NB4 (cell line): ENCODE measurements at regions not wholly inside any gene's neighbourhood (a gene's known extent, or its start where the extent isn't known, plus 50 kb on each side); places are given as distances from the start of the nearest gene placed in this dataset.

Experiments
- DNase-seq: peaks from one replicate; pipeline ENCODE4 v3.0.0; 2010; ENCODE audit warnings: low read depth
- H3K4me3 ChIP-seq: one replicate; pipeline ENCODE4 v1.5.1; 2011; ENCODE audit warnings: mild to moderate bottlenecking, low read depth, low read length, moderate library complexity
- MYC ChIP-seq: IDR thresholded peaks from 2 replicates; pipeline ENCODE4 v1.6.1; 2011; ENCODE audit warnings: low read depth, low read length
- POLR2A ChIP-seq: IDR thresholded peaks from 2 replicates; pipeline ENCODE4 v1.6.1; 2011; ENCODE audit warnings: mild to moderate bottlenecking; ENCODE audit not compliant: insufficient read length; ENCODE audit errors: extremely low read depth
- TF ChIP-seq, protein P1 (sequence below): IDR thresholded peaks from 2 replicates; pipeline ENCODE4 v1.6.1; 2011; ENCODE audit warnings: low read depth, low read length
- TF ChIP-seq, protein P2 (sequence below): IDR thresholded peaks from one replicate; pipeline ENCODE4 v1.5.1; 2012; ENCODE audit warnings: low read depth, low read length

DNA sequence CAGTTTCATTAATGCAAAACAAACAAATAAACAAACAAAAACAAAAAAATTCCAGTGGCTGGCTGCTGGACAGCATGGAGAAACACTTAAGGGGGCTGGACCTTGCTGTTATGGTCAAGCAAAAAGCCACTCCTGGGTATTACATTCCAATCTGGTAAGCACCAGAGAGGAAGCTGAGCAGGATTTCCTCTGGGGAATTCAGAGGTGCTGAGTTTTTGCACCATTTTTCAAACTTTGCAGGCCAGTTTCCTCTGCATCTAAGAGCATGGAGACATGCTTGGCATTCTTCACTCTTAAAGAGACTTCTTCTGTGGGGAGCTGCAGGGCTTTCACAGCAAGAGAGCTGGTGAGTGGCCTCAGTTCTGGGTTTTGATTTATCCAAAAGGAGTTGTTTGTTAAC, 84.5 kb downstream of the FZD1 start:
- TF ChIP-seq MYC = no peak
- TF ChIP-seq, protein P1, sequence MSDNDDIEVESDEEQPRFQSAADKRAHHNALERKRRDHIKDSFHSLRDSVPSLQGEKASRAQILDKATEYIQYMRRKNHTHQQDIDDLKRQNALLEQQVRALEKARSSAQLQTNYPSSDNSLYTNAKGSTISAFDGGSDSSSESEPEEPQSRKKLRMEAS = no peak
- TF ChIP-seq POLR2A = no peak
- TF ChIP-seq, protein P2, sequence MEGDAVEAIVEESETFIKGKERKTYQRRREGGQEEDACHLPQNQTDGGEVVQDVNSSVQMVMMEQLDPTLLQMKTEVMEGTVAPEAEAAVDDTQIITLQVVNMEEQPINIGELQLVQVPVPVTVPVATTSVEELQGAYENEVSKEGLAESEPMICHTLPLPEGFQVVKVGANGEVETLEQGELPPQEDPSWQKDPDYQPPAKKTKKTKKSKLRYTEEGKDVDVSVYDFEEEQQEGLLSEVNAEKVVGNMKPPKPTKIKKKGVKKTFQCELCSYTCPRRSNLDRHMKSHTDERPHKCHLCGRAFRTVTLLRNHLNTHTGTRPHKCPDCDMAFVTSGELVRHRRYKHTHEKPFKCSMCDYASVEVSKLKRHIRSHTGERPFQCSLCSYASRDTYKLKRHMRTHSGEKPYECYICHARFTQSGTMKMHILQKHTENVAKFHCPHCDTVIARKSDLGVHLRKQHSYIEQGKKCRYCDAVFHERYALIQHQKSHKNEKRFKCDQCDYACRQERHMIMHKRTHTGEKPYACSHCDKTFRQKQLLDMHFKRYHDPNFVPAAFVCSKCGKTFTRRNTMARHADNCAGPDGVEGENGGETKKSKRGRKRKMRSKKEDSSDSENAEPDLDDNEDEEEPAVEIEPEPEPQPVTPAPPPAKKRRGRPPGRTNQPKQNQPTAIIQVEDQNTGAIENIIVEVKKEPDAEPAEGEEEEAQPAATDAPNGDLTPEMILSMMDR = no peak
- no peak overlapping the region for H3K4me3 ChIP-seq
- no peak for DNase-seq

DNA sequence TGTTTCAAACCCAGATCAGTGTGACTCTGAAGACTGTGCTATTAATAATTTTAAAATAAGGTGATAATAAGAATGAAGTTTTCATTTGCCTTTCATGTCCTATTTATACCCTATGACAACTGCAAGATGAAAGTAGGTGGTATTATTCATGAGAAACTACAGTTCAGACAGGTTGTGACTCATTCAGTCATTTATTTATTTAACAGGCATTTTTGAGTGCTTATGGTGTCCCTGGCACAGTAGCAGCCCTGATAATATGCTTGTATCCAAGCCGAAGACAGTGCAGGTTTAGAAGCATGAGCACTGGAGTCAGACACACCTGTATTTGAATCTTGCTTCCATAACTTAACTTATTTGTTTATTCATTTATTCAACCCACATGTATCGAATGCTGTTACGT, 87.1 kb downstream of the FZD1 start:
- no peak for TF ChIP-seq POLR2A
- TF ChIP-seq, protein P1 = no peak
- no peak for TF ChIP-seq MYC
- TF ChIP-seq, protein P2 = no peak
- no peak overlapping the region for H3K4me3 ChIP-seq
- DNase-seq = no peak

DNA sequence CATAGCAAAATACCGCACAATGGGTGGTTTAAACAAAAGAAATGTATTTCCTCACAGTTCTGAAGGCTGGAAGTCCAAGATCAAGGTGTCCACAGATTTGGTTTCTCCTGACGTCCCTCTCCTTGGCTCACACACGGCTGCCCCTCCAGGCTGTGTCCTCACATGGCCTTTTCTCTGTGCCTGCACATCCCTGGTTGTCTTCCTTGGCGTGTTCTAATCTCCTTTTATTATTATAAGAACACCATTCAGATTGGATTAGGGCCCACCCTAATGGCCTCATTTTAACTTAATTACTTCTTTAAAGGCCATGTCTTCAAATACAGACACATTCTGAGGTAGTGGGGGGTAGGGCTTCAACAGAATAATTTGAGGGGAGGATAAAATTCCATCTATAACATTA, 87.9 kb downstream of the FZD1 start:
- TF ChIP-seq, protein P1 = no peak
- TF ChIP-seq, protein P2 = no peak
- TF ChIP-seq POLR2A = no peak
- no peak for TF ChIP-seq MYC
- H3K4me3 ChIP-seq = no peak overlapping the region
- no peak for DNase-seq

DNA sequence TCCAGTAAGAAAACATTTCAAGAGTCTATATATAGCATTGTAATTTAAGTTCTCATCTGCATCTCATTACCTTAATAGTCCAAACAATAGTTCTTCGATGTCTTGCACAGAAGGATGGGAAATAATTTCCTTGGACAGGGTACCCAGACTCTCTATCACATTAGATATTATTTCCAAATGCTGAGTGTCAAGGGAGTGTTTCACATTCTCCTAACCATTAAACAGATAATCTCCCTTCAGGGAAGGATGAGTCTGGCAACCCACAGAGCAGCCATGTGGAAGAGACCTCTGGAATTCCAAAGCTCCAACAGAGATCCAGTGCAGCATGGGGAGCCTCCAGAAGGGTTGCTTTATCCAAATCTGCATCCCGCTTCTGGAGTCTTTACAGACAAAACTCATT, 89.6 kb downstream of the FZD1 start:
- DNase-seq = no peak
- TF ChIP-seq POLR2A (no peak), MYC (no peak)
- TF ChIP-seq, protein P1 = no peak
- TF ChIP-seq, protein P2 = no peak
- no peak overlapping the region for H3K4me3 ChIP-seq

DNA sequence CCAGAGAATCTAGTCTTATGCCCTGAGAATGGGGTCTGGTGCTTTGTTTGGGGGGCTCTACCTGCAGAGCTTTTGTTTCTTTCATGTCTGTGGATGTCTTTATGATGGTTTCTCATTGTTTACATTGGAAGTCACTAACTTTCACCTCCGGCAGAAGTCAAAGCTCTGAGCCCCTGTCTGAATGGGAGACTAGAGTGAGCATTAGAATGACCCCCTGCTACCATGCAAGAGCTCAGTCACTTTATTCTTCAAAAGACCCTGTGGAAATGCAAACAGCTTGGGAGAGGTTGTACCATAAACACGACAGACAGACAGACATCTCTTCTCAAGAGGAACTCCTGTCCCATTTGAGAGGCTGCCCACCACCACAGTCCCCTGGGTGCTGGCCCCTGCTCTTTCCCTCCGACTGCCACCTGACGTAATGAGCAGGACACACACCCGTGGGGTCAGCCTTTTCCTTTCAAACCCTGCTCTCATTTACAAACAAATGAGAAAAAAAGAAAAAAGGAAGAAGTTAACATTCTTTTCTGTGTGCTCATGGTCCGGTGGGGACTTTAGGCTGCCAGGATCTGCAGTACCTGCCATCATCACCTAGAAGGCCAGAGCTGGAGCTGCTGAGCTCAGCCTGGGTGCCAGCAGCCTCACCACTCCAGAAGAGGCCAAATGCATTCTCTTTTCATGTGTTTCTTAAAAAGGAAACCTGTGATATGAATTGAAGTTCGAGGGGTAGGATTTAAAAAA, 91.6 kb downstream of the FZD1 start:
- no peak for DNase-seq
- TF ChIP-seq, protein P1 = no peak
- no peak for TF ChIP-seq POLR2A
- TF ChIP-seq, protein P2 = no peak
- no peak for TF ChIP-seq MYC
- no peak overlapping the region for H3K4me3 ChIP-seq

DNA sequence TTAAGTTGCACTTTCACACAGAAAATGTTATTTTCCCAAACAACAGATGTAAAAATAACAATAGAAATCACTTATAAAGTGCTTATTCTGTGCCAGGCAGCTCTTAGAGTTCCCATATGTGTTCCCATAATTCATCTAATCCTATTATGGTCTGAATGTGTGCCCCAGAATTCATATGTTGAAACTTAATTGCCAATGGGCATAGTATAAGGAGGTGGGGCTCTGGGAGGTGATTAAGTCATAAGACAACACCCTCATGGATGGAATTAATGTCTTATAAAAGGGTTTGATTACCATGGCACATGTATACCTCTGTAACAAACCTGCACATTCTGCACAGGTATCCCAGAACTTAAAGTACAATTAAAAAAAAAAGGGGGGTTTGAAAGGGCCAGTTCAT, 92.7 kb downstream of the FZD1 start:
- no peak for DNase-seq
- H3K4me3 ChIP-seq = no peak overlapping the region
- TF ChIP-seq, protein P1 = no peak
- no peak for TF ChIP-seq POLR2A
- TF ChIP-seq, protein P2 = no peak
